Breast epithelium (tissue), 3 donors: ENCODE measurements at regions not wholly inside any gene's neighbourhood (a gene's known extent, or its start where the extent isn't known, plus 50 kb on each side); places are given as distances from the start of the nearest gene placed in this dataset.
"Not testable (repeated sequence)": the region's sequence is repeated elsewhere in the genome, so short reads cannot be mapped to it uniquely, and the experiment has no call there.

Experiments
- POLR2A ChIP-seq: fragments of 450-650 bp; IDR thresholded peaks from one replicate; pipeline ENCODE4 v1.6.1; 2016; ENCODE audit warnings: antibody characterized with exemption, mild to moderate bottlenecking, moderate library complexity
- TF ChIP-seq, protein P1 (sequence below), 3 donors: fragments of 450-650 bp; IDR thresholded peaks; one replicate each; pipeline ENCODE4 v1.5.1; 2016 to 2017; ENCODE audit warnings: antibody characterized with exemption in 3 of 3, mild to moderate bottlenecking in 3 of 3, moderate library complexity in 3 of 3

DNA sequence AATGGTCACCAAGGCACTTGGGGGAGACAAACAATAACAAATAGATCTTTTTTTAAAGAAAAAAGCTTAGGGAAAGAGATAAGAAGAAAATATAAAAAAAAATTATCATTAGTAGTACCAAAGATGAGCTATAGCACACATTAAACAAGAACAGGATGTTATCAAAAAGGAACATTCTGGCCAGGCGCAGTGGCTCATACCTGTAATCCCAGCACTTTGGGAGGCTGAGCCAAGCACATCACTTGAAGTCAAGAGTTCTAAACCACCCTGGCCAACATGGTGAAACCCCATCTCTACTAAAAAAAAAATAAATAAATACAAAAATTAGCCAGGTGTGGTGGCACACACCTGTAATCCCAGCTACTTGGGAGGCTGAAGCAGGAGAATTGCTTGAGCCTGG is 92.9 kb downstream of the C9orf50 start:
- TF ChIP-seq, protein P1, sequence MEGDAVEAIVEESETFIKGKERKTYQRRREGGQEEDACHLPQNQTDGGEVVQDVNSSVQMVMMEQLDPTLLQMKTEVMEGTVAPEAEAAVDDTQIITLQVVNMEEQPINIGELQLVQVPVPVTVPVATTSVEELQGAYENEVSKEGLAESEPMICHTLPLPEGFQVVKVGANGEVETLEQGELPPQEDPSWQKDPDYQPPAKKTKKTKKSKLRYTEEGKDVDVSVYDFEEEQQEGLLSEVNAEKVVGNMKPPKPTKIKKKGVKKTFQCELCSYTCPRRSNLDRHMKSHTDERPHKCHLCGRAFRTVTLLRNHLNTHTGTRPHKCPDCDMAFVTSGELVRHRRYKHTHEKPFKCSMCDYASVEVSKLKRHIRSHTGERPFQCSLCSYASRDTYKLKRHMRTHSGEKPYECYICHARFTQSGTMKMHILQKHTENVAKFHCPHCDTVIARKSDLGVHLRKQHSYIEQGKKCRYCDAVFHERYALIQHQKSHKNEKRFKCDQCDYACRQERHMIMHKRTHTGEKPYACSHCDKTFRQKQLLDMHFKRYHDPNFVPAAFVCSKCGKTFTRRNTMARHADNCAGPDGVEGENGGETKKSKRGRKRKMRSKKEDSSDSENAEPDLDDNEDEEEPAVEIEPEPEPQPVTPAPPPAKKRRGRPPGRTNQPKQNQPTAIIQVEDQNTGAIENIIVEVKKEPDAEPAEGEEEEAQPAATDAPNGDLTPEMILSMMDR (IDR thresholded peaks at IDR 0.05): not testable (repeated sequence)
- not testable (repeated sequence) for TF ChIP-seq POLR2A
